WTC11 (cell line): ENCODE measurements at regions not wholly inside any gene's neighbourhood (a gene's known extent, or its start where the extent isn't known, plus 50 kb on each side); places are given as distances from the start of the nearest gene placed in this dataset.
"Not testable (repeated sequence)": the region's sequence is repeated elsewhere in the genome, so short reads cannot be mapped to it uniquely, and the experiment has no call there.

ENCODE experiments used
- ATAC-seq: fragments of 200-7000 bp; cut with Tn5 transposase; 2 replicates; pipeline ENCODE4 v1.10.0; 2021; ENCODE audit warnings: mild to moderate bottlenecking, moderate library complexity
- CTCF ChIA-PET: fragments of 300-600 bp; sonication (Branson Sonifier 250); formaldehyde crosslinking; loops from one replicate; lab custom pipeline; 2021; ENCODE audit warnings: antibody characterized with exemption; lab: Charles Lee
- POLR2A ChIA-PET: fragments of 350-600 bp; sonication (Branson Sonifier 250); formaldehyde crosslinking; loops from one replicate; lab custom pipeline; 2021; ENCODE audit warnings: antibody characterized with exemption; lab: Charles Lee
- DNase-seq: peaks from one replicate; pipeline ENCODE4 v3.0.0; 2021; ENCODE audit warnings: low spot score
- H3K27ac Mint-ChIP-seq: 2 replicates; pipeline ENCODE4 v1.8.0; 2021; ENCODE audit warnings: mixed read lengths
- H3K27me3 Mint-ChIP-seq: 2 replicates; pipeline ENCODE4 v1.8.0; 2021; ENCODE audit warnings: low read depth, mild to moderate bottlenecking, moderate library complexity, mixed read lengths
- H3K36me3 Mint-ChIP-seq: 2 replicates; pipeline ENCODE4 v1.8.0; 2021; ENCODE audit warnings: mixed read lengths
- H3K4me1 Mint-ChIP-seq: 2 replicates; pipeline ENCODE4 v1.8.0; 2022; ENCODE audit warnings: mixed read lengths
- H3K4me3 Mint-ChIP-seq: 2 replicates; pipeline ENCODE4 v1.8.0; 2021; ENCODE audit warnings: mild to moderate bottlenecking, moderate library complexity, mixed read lengths
- H3K9me3 Mint-ChIP-seq: 2 replicates; pipeline ENCODE4 v1.8.0; 2021; ENCODE audit warnings: mixed read lengths
- CREB1 ChIP-seq: sonication (generic); formaldehyde crosslinking; IDR thresholded peaks from 2 replicates; pipeline ENCODE4 v1.8.0; 2023; ENCODE audit warnings: mild to moderate bottlenecking, missing genetic modification reagents
- FOXP1 ChIP-seq: sonication (generic); formaldehyde crosslinking; IDR thresholded peaks from 2 replicates; pipeline ENCODE4 v1.8.0; 2022; ENCODE audit warnings: missing genetic modification reagents, mild to moderate bottlenecking, moderate library complexity, borderline replicate concordance
- GABPB1 ChIP-seq: sonication (generic); formaldehyde crosslinking; IDR thresholded peaks from 2 replicates; pipeline ENCODE4 v1.8.1; 2023; ENCODE audit warnings: mild to moderate bottlenecking, missing genetic modification reagents
- JAZF1 ChIP-seq: fragments of 250-450 bp; sonication (Bioruptor Pico); IDR thresholded peaks from 2 replicates; pipeline ENCODE4 v1.9.0; 2021; ENCODE audit warnings: moderate library complexity, mild to moderate bottlenecking, inconsistent platforms
- KAT7 ChIP-seq: sonication (generic); formaldehyde crosslinking; IDR thresholded peaks from 2 replicates; pipeline ENCODE4 v1.8.1; 2023; ENCODE audit warnings: missing genetic modification reagents, mild to moderate bottlenecking, borderline replicate concordance
- NFE2L1 ChIP-seq: sonication (generic); formaldehyde crosslinking; IDR thresholded peaks from 2 replicates; pipeline ENCODE4 v1.8.1; 2023; ENCODE audit warnings: missing genetic modification reagents
- SMAD3 ChIP-seq: sonication (generic); formaldehyde crosslinking; IDR thresholded peaks from 2 replicates; pipeline ENCODE4 v1.8.0; 2022; ENCODE audit warnings: missing genetic modification reagents, mild to moderate bottlenecking, borderline replicate concordance
- SOX15 ChIP-seq: fragments of 250-450 bp; sonication (Bioruptor Pico); IDR thresholded peaks from 2 replicates; pipeline ENCODE4 v1.9.0; 2021; ENCODE audit warnings: mild to moderate bottlenecking
- TEAD1 ChIP-seq: sonication (generic); formaldehyde crosslinking; IDR thresholded peaks from 2 replicates; pipeline ENCODE4 v1.8.0; 2022; ENCODE audit warnings: mild to moderate bottlenecking, missing genetic modification reagents
- ZBTB21 ChIP-seq: sonication (generic); formaldehyde crosslinking; IDR thresholded peaks from 2 replicates; pipeline ENCODE4 v1.8.1; 2023; ENCODE audit warnings: mild to moderate bottlenecking, missing genetic modification reagents, borderline replicate concordance
- ZNF219 ChIP-seq: sonication (generic); formaldehyde crosslinking; IDR thresholded peaks from 2 replicates; pipeline ENCODE4 v1.8.0; 2023; ENCODE audit warnings: missing genetic modification reagents, mild to moderate bottlenecking, borderline replicate concordance
- TF ChIP-seq, protein P1 (sequence below): sonication (generic); formaldehyde crosslinking; IDR thresholded peaks from 2 replicates; pipeline ENCODE4 v1.8.1; 2023; ENCODE audit warnings: mild to moderate bottlenecking, missing genetic modification reagents, moderate library complexity
- TF ChIP-seq, protein P2 (sequence below): fragments of 200-600 bp; IDR thresholded peaks from 2 replicates; pipeline ENCODE4 v1.8.0; 2022; ENCODE audit warnings: antibody characterized with exemption
- TF ChIP-seq, protein P3 (sequence below): sonication (generic); formaldehyde crosslinking; IDR thresholded peaks from 2 replicates; pipeline ENCODE4 v1.8.0; 2022; ENCODE audit warnings: mild to moderate bottlenecking, missing genetic modification reagents
- TF ChIP-seq, protein P4 (sequence below): sonication (generic); formaldehyde crosslinking; IDR thresholded peaks from 2 replicates; pipeline ENCODE4 v1.8.1; 2023; ENCODE audit warnings: mild to moderate bottlenecking, missing genetic modification reagents, moderate library complexity
- TF ChIP-seq, protein P5 (sequence below): sonication (generic); formaldehyde crosslinking; IDR thresholded peaks from 2 replicates; pipeline ENCODE4 v1.8.1; 2023; ENCODE audit warnings: mild to moderate bottlenecking, missing genetic modification reagents
- TF ChIP-seq, protein P6 (sequence below): fragments of 250-450 bp; sonication (Bioruptor Pico); IDR thresholded peaks from 2 replicates; pipeline ENCODE4 v1.9.0; 2021; ENCODE audit warnings: mild to moderate bottlenecking
- TF ChIP-seq, protein P7 (sequence below): sonication (generic); formaldehyde crosslinking; IDR thresholded peaks from 2 replicates; pipeline ENCODE4 v1.8.0; 2023; ENCODE audit warnings: missing genetic modification reagents

DNA sequence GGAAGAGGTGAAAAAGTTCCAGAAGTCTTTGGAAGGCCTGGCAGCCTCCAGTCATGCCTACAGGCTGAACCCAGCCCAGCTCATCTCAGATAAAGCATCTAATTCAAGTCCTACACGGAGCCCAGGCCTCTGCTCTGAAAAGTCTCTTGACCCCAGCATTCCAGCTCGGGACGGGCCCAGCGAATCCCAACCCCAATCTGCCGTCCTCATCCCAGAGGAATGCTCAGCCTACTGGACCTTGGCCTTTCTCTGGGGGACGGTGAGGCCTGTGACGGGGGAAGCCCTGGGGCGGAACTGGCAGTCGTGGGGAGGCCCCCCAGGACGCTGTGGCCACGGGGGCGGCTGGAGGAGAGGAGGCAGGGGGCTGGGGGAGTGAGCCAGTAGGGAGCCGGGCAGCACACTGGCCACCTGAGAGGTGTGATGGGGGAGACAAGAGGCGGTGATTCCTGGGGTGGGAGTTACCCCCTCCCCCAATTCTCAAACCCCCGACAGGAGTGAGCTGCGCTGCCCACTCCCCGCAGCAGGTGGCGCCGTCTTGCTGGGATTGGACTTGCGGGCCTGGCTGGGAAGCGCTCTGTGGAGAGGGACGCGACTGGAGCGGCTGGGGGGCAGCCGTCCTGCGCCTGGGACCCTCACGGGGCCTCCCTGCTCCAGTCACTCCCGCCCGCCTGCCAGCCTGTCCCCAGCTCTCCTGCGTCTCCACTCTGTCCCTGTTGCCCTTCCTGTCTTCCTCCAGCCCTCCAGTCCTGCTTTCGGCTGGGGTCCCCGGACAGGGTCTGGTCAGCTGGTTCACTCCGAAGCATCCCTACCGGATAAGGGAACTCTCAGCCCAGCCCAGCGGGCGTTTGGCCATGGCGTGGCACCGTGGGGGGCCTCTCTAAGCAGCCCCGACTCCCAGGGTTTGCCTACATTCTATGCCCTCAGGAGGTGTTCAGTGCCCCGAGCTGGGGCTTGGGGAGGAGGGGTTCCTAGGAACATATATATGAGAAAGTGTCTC lies 182.6 kb upstream of the HAAO start (continued):
- TF ChIP-seq, protein P1, sequence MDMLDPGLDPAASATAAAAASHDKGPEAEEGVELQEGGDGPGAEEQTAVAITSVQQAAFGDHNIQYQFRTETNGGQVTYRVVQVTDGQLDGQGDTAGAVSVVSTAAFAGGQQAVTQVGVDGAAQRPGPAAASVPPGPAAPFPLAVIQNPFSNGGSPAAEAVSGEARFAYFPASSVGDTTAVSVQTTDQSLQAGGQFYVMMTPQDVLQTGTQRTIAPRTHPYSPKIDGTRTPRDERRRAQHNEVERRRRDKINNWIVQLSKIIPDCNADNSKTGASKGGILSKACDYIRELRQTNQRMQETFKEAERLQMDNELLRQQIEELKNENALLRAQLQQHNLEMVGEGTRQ (CRISPR knock-in tag), result no peak
- no peak for TF ChIP-seq ZNF219
- TF ChIP-seq, protein P2, sequence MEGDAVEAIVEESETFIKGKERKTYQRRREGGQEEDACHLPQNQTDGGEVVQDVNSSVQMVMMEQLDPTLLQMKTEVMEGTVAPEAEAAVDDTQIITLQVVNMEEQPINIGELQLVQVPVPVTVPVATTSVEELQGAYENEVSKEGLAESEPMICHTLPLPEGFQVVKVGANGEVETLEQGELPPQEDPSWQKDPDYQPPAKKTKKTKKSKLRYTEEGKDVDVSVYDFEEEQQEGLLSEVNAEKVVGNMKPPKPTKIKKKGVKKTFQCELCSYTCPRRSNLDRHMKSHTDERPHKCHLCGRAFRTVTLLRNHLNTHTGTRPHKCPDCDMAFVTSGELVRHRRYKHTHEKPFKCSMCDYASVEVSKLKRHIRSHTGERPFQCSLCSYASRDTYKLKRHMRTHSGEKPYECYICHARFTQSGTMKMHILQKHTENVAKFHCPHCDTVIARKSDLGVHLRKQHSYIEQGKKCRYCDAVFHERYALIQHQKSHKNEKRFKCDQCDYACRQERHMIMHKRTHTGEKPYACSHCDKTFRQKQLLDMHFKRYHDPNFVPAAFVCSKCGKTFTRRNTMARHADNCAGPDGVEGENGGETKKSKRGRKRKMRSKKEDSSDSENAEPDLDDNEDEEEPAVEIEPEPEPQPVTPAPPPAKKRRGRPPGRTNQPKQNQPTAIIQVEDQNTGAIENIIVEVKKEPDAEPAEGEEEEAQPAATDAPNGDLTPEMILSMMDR, result peak; percentile 60
- peak; percentile 55; the same call in 1 of the 2 replicates for TF ChIP-seq FOXP1 (CRISPR knock-in tag)
- TF ChIP-seq TEAD1 (CRISPR knock-in tag), result no peak
- TF ChIP-seq NFE2L1 (CRISPR knock-in tag), result no peak

DNA sequence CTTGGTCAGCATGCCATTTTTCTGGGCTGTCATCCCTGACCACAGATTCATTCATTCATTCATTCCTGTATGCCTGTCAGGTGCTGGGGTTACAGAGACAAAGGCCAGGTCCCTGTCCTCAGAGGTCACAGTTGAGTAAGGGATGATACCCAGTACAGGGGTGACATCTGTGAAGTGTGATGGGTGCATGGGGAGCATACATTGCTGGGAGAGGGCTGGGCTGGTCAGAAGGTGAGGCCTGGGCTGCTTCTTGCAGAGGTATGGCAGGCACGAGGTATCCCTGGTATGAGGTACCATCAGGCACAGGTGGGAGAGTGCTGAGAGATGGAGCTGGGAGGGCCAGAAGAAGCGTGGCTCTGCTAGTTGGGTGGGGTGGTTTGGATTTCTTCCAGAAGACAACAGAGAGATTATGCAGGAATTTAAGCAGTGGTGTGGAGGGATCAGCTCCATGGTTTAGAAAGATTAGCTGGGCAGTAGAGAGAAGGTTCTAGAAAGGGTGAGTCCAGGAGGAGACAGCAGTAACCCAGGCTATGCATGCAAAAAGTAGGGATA lies 181.9 kb upstream of the HAAO start:
- H3K4me3 Mint-ChIP-seq, result no peak overlapping the region

DNA sequence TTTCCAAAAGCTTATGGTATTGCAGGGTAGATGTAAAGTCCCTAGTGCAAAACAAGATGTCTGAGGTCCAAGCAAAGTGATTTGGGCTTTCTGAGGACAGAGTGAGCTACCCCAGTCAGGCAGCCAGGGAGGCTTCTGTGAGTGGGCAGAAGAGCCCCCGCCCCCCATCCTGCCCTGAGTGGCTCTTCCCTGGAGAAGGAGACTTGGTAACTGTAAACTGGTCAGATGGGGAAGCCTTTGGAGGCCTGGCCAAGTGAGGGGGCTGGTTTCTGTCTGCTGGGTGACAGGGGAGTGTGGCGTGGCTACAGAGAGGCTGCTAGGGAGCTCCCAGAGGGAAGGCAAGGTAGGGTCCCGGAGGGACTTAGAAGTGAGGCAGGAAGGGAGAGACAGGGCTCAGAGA lies 181.3 kb upstream of the HAAO start:
- H3K4me3 Mint-ChIP-seq, result no peak overlapping the region
- peaks cover 11% of the 10 kb centered on the region for H3K4me1 Mint-ChIP-seq
- ATAC-seq (no peak), DNase-seq (no peak)
- H3K9me3 Mint-ChIP-seq, result peaks cover 8% of the 10 kb centered on the region
- ChIA-PET POLR2A (no interaction called here), CTCF (interaction anchor here (0.9 to 3.9 kb wide), 7 partner anchors 10 to 298 kb away, joined by 3 to 32 read pairs (median 12); no protein-coding TSS in a partner anchor)
- H3K36me3 Mint-ChIP-seq, result no peaks in the 10 kb centered on the region
- no peaks in the 10 kb centered on the region; the same call in 1 of the 2 replicates for H3K27me3 Mint-ChIP-seq
- TF ChIP-seq, protein P3, sequence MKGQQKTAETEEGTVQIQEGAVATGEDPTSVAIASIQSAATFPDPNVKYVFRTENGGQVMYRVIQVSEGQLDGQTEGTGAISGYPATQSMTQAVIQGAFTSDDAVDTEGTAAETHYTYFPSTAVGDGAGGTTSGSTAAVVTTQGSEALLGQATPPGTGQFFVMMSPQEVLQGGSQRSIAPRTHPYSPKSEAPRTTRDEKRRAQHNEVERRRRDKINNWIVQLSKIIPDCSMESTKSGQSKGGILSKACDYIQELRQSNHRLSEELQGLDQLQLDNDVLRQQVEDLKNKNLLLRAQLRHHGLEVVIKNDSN (CRISPR knock-in tag), result no peak
- TF ChIP-seq KAT7 (CRISPR knock-in tag), result no peak
- TF ChIP-seq, protein P4, sequence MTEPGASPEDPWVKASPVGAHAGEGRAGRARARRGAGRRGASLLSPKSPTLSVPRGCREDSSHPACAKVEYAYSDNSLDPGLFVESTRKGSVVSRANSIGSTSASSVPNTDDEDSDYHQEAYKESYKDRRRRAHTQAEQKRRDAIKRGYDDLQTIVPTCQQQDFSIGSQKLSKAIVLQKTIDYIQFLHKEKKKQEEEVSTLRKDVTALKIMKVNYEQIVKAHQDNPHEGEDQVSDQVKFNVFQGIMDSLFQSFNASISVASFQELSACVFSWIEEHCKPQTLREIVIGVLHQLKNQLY (CRISPR knock-in tag), result no peak
- no peak for TF ChIP-seq ZBTB21 (CRISPR knock-in tag)
- TF ChIP-seq, protein P5, sequence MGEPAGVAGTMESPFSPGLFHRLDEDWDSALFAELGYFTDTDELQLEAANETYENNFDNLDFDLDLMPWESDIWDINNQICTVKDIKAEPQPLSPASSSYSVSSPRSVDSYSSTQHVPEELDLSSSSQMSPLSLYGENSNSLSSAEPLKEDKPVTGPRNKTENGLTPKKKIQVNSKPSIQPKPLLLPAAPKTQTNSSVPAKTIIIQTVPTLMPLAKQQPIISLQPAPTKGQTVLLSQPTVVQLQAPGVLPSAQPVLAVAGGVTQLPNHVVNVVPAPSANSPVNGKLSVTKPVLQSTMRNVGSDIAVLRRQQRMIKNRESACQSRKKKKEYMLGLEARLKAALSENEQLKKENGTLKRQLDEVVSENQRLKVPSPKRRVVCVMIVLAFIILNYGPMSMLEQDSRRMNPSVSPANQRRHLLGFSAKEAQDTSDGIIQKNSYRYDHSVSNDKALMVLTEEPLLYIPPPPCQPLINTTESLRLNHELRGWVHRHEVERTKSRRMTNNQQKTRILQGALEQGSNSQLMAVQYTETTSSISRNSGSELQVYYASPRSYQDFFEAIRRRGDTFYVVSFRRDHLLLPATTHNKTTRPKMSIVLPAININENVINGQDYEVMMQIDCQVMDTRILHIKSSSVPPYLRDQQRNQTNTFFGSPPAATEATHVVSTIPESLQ (CRISPR knock-in tag), result no peak
- no peak for TF ChIP-seq CREB1 (CRISPR knock-in tag)
- TF ChIP-seq, protein P6, sequence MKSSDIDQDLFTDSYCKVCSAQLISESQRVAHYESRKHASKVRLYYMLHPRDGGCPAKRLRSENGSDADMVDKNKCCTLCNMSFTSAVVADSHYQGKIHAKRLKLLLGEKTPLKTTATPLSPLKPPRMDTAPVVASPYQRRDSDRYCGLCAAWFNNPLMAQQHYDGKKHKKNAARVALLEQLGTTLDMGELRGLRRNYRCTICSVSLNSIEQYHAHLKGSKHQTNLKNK (CRISPR knock-in tag), result no peak
- TF ChIP-seq SOX15 (CRISPR knock-in tag), result no peak
- TF ChIP-seq, protein P7, sequence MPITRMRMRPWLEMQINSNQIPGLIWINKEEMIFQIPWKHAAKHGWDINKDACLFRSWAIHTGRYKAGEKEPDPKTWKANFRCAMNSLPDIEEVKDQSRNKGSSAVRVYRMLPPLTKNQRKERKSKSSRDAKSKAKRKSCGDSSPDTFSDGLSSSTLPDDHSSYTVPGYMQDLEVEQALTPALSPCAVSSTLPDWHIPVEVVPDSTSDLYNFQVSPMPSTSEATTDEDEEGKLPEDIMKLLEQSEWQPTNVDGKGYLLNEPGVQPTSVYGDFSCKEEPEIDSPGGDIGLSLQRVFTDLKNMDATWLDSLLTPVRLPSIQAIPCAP, result no peak
- no peak overlapping the region for H3K27ac Mint-ChIP-seq

More for the DNA sequence above, 181.9 kb upstream of the HAAO start:
- POLR2A ChIA-PET, result no interaction called here
- Mint-ChIP-seq H3K9me3 (peaks cover 8% of the 10 kb centered on the region), H3K4me1 (peaks cover 11% of the 10 kb centered on the region), H3K27ac (no peak overlapping the region), H3K36me3 (no peaks in the 10 kb centered on the region), H3K27me3 (no peaks in the 10 kb centered on the region; the same call in 1 of the 2 replicates)
- ATAC-seq (no peak), DNase-seq (no peak)
- CTCF ChIA-PET, result interaction anchor here (0.7 to 3.9 kb wide), 19 partner anchors 11 to 297 kb away, joined by 3 to 32 read pairs (median 5); no protein-coding TSS in a partner anchor
- TF ChIP-seq SOX15 (CRISPR knock-in tag), result no peak
- TF ChIP-seq JAZF1 (CRISPR knock-in tag), result no peak
- no peak for TF ChIP-seq GABPB1 (CRISPR knock-in tag)
- no peak for TF ChIP-seq SMAD3 (CRISPR knock-in tag)

DNA sequence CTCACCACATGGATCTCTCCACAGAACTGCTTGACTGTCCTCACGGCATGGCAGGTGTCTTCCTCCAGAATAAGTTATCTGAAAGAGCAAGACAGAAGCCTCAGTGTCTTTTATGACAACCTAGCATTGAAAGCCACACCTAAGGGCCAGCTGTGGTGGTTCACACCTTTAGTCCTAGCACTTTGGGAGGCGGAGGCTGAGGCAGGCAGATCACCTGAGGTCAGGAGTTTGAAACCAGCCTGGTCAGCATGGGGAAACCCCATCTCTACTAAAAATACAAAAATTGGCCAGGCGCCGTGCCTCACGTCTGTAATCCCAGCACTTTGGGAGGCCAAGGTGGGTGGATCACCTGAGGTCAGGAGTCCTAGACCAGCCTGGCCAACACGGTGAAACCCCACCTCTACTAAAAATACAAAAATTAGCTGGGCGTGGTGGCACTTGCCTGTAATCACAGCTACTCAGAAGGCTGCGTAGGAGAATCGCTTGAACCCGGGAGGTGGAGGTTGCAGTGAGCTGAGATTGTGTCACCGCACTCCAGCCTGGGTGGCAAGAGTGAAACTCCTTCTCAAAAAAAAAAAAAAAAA lies 180.6 kb upstream of the HAAO start:
- DNase-seq, H3K4me3 Mint-ChIP-seq, H3K9me3 Mint-ChIP-seq, H3K36me3 Mint-ChIP-seq, H3K27me3 Mint-ChIP-seq, ATAC-seq, H3K27ac Mint-ChIP-seq, POLR2A ChIA-PET: not testable (repeated sequence)
- peaks cover 11% of the 10 kb centered on the region for H3K4me1 Mint-ChIP-seq
- CTCF ChIA-PET, result interaction anchor here (0.6 to 3.9 kb wide), 7 partner anchors 9 to 513 kb away, joined by 3 to 32 read pairs (median 12); no protein-coding TSS in a partner anchor
